ENCODE measurements at regions not wholly inside any gene's neighbourhood (a gene's known extent, or its start where the extent isn't known, plus 50 kb on each side); places are given as distances from the start of the nearest gene placed in this dataset.
"Not testable (repeated sequence)": the region's sequence is repeated elsewhere in the genome, so short reads cannot be mapped to it uniquely, and the experiment has no call there.

GRCh38 chr2:195115738-195116137 is 541.3 kb upstream of the SLC39A10 start:
- no peaks in the 10 kb centered on the region for H3K27me3 ChIP-seq (replicated peaks; ENCODE audit: control insufficient read depth, insufficient read depth, low read length, poor library complexity, severe bottlenecking)
- no peak for DNase-seq
- no peaks in the 10 kb centered on the region for H3K36me3 ChIP-seq (ENCODE audit: control insufficient read depth, insufficient read depth, low read length)
- H3K4me1 ChIP-seq (ENCODE audit: control insufficient read depth, insufficient read depth, low read length, poor library complexity, severe bottlenecking), result no peaks in the 10 kb centered on the region
- H3K4me3 ChIP-seq (ENCODE audit: insufficient read depth, low read depth, low read length, poor library complexity, severe bottlenecking), result no peak overlapping the region
- no peak overlapping the region for H3K27ac ChIP-seq (ENCODE audit: insufficient read depth, low read length, poor library complexity, severe bottlenecking)
- no peaks in the 10 kb centered on the region for H3K9me3 ChIP-seq (ENCODE audit: control insufficient read depth, low read length)

GRCh38 chr2:195108182-195108581 is 548.8 kb upstream of the SLC39A10 start:
- Histone ChIP-seq H3K4me1 (ENCODE audit: control insufficient read depth, insufficient read depth, low read length, poor library complexity, severe bottlenecking) (no peaks in the 10 kb centered on the region), H3K36me3 (ENCODE audit: control insufficient read depth, insufficient read depth, low read length) (no peaks in the 10 kb centered on the region), H3K27ac (ENCODE audit: insufficient read depth, low read length, poor library complexity, severe bottlenecking) (no peak overlapping the region), H3K27me3 (replicated peaks; ENCODE audit: control insufficient read depth, insufficient read depth, low read length, poor library complexity, severe bottlenecking) (no peaks in the 10 kb centered on the region), H3K9me3 (ENCODE audit: control insufficient read depth, low read length) (no peaks in the 10 kb centered on the region), H3K4me3 (ENCODE audit: insufficient read depth, low read depth, low read length, poor library complexity, severe bottlenecking) (no peak overlapping the region)
- no peak for DNase-seq

DNA sequence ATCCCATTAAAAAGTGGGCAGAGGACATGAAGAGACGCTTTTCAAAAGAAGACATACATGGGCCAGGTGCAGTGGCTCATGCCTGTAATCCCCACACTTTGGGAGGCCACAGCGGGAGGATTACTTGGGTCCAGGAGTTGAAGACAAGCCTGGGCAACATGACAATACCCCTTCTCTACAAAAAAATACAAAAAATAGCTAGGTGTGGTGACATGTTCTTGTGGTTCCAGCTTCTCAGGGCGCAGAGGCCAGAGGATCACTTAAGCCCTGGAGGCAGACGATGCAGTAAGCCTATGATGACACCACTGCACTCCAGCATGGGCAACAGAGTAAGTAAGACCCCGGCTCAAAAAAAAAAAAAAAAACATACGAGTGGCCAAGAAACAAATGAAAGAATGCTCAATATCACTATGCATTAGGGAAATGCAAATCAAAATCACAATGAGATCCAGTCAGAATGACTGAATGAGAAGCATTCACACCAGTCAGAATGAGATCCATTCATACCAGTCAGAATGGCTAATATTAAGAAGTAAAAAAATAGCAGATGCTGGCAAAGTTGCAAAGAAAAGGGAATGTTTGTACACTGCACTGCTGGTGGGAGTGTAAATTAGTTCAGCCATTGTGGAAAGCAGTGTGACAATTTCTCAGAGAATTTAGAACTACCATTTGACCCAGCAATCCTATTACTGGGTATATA is 550.2 kb upstream of the SLC39A10 start:
- Histone ChIP-seq H3K4me3 (ENCODE audit: insufficient read depth, low read depth, low read length, poor library complexity, severe bottlenecking) (no peak overlapping the region), H3K9me3 (ENCODE audit: control insufficient read depth, low read length) (no peaks in the 10 kb centered on the region), H3K4me1 (ENCODE audit: control insufficient read depth, insufficient read depth, low read length, poor library complexity, severe bottlenecking) (no peaks in the 10 kb centered on the region), H3K27ac (ENCODE audit: insufficient read depth, low read length, poor library complexity, severe bottlenecking) (no peak overlapping the region), H3K36me3 (ENCODE audit: control insufficient read depth, insufficient read depth, low read length) (no peaks in the 10 kb centered on the region), H3K27me3 (replicated peaks; ENCODE audit: control insufficient read depth, insufficient read depth, low read length, poor library complexity, severe bottlenecking) (no peaks in the 10 kb centered on the region)
- no peak for DNase-seq

DNA sequence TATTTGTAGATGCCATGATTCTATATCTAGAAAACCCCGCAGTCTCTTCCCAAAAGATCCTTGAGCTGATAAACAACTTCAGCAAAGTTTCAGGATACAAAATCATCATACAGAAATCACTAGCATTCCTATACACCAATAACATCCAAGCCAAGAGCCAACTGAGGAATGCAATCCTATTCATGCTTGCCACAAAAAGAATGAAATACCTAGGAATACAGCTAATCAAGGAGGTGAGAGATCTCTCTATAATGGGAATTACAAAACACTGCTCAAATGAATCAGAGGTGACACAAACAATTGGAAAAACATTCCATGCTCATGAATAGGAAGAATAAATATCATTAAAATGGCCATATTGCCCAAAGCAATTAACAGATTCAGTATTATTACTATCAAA is 551.4 kb upstream of the SLC39A10 start:
- no peaks in the 10 kb centered on the region for H3K27me3 ChIP-seq (replicated peaks; ENCODE audit: control insufficient read depth, insufficient read depth, low read length, poor library complexity, severe bottlenecking)
- no peak for DNase-seq
- no peak overlapping the region for H3K27ac ChIP-seq (ENCODE audit: insufficient read depth, low read length, poor library complexity, severe bottlenecking)
- no peaks in the 10 kb centered on the region for H3K9me3 ChIP-seq (ENCODE audit: control insufficient read depth, low read length)
- H3K4me3 ChIP-seq (ENCODE audit: insufficient read depth, low read depth, low read length, poor library complexity, severe bottlenecking), result no peak overlapping the region
- no peaks in the 10 kb centered on the region for H3K4me1 ChIP-seq (ENCODE audit: control insufficient read depth, insufficient read depth, low read length, poor library complexity, severe bottlenecking)
- H3K36me3 ChIP-seq (ENCODE audit: control insufficient read depth, insufficient read depth, low read length), result no peaks in the 10 kb centered on the region

DNA sequence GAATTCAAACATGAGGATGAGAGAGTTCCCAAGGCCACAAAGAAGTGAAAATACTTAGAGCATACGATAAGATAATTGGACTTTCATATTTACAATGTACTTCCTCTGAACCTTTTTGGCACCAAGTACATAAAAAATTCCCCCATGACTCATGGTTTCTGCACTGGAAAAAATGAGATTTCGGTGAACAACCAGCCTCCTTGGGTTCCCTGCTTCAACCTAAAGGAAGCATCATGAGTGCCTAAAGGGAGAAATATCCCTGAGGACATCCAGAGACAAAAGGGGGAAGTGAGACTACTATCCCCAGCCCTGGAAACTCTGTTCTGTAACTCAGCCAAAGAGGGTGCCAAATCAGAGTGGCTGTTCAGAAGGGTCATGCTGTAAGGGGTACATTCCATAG is 562.7 kb upstream of the SLC39A10 start:
- Histone ChIP-seq H3K9me3 (ENCODE audit: control insufficient read depth, low read length) (no peaks in the 10 kb centered on the region), H3K27ac (ENCODE audit: insufficient read depth, low read length, poor library complexity, severe bottlenecking) (no peak overlapping the region), H3K4me3 (ENCODE audit: insufficient read depth, low read depth, low read length, poor library complexity, severe bottlenecking) (no peak overlapping the region), H3K27me3 (replicated peaks; ENCODE audit: control insufficient read depth, insufficient read depth, low read length, poor library complexity, severe bottlenecking) (no peaks in the 10 kb centered on the region), H3K36me3 (ENCODE audit: control insufficient read depth, insufficient read depth, low read length) (no peaks in the 10 kb centered on the region), H3K4me1 (ENCODE audit: control insufficient read depth, insufficient read depth, low read length, poor library complexity, severe bottlenecking) (no peaks in the 10 kb centered on the region)
- no peak for DNase-seq

GRCh38 chr2:195092341-195092740 is 564.7 kb upstream of the SLC39A10 start:
- H3K36me3 ChIP-seq (ENCODE audit: control insufficient read depth, insufficient read depth, low read length), result no peaks in the 10 kb centered on the region
- DNase-seq, result no peak
- no peak overlapping the region for H3K4me3 ChIP-seq (ENCODE audit: insufficient read depth, low read depth, low read length, poor library complexity, severe bottlenecking)
- H3K27ac ChIP-seq (ENCODE audit: insufficient read depth, low read length, poor library complexity, severe bottlenecking), result no peak overlapping the region
- H3K27me3 ChIP-seq (replicated peaks; ENCODE audit: control insufficient read depth, insufficient read depth, low read length, poor library complexity, severe bottlenecking), result no peaks in the 10 kb centered on the region
- H3K9me3 ChIP-seq (ENCODE audit: control insufficient read depth, low read length), result no peaks in the 10 kb centered on the region
- no peaks in the 10 kb centered on the region for H3K4me1 ChIP-seq (ENCODE audit: control insufficient read depth, insufficient read depth, low read length, poor library complexity, severe bottlenecking)

DNA sequence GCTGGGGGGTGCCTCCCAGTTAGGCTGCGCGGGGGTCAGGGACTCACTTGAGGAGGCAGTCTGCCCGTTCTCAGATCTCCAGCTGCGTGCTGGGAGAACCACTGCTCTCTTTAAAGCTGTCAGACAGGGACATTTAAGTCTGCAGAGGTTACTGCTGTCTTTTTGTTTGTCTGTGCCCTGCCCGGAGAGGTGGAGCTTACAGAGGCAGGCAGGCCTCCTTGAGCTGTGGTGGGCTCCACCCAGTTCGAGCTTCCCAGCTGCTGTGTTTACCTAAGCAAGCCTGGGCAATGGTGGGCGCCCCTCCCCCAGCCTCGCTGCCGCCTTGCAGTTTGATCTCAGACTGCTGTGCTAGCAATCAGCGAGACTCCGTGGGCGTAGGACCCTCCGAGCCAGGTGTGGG is 584.2 kb upstream of the SLC39A10 start:
- H3K27ac ChIP-seq (ENCODE audit: insufficient read depth, low read length, poor library complexity, severe bottlenecking); H3K9me3 ChIP-seq (ENCODE audit: control insufficient read depth, low read length); DNase-seq; H3K27me3 ChIP-seq (replicated peaks; ENCODE audit: control insufficient read depth, insufficient read depth, low read length, poor library complexity, severe bottlenecking); H3K4me1 ChIP-seq (ENCODE audit: control insufficient read depth, insufficient read depth, low read length, poor library complexity, severe bottlenecking); H3K36me3 ChIP-seq (ENCODE audit: control insufficient read depth, insufficient read depth, low read length); H3K4me3 ChIP-seq (ENCODE audit: insufficient read depth, low read depth, low read length, poor library complexity, severe bottlenecking): not testable (repeated sequence)

GRCh38 chr2:195057001-195057400 is 600.0 kb upstream of the SLC39A10 start:
- Histone ChIP-seq H3K27ac (ENCODE audit: insufficient read depth, low read length, poor library complexity, severe bottlenecking) (no peak overlapping the region), H3K27me3 (replicated peaks; ENCODE audit: control insufficient read depth, insufficient read depth, low read length, poor library complexity, severe bottlenecking) (no peaks in the 10 kb centered on the region), H3K4me1 (ENCODE audit: control insufficient read depth, insufficient read depth, low read length, poor library complexity, severe bottlenecking) (no peaks in the 10 kb centered on the region), H3K9me3 (ENCODE audit: control insufficient read depth, low read length) (no peaks in the 10 kb centered on the region), H3K36me3 (ENCODE audit: control insufficient read depth, insufficient read depth, low read length) (no peaks in the 10 kb centered on the region), H3K4me3 (ENCODE audit: insufficient read depth, low read depth, low read length, poor library complexity, severe bottlenecking) (no peak overlapping the region)
- DNase-seq, result no peak

GRCh38 chr2:195055996-195056395 is 601.0 kb upstream of the SLC39A10 start:
- H3K4me1 ChIP-seq (ENCODE audit: control insufficient read depth, insufficient read depth, low read length, poor library complexity, severe bottlenecking), result no peaks in the 10 kb centered on the region
- H3K27me3 ChIP-seq (replicated peaks; ENCODE audit: control insufficient read depth, insufficient read depth, low read length, poor library complexity, severe bottlenecking), result no peaks in the 10 kb centered on the region
- no peak overlapping the region for H3K4me3 ChIP-seq (ENCODE audit: insufficient read depth, low read depth, low read length, poor library complexity, severe bottlenecking)
- H3K27ac ChIP-seq (ENCODE audit: insufficient read depth, low read length, poor library complexity, severe bottlenecking), result no peak overlapping the region
- H3K9me3 ChIP-seq (ENCODE audit: control insufficient read depth, low read length), result no peaks in the 10 kb centered on the region
- H3K36me3 ChIP-seq (ENCODE audit: control insufficient read depth, insufficient read depth, low read length), result no peaks in the 10 kb centered on the region
- DNase-seq, result no peak

DNA sequence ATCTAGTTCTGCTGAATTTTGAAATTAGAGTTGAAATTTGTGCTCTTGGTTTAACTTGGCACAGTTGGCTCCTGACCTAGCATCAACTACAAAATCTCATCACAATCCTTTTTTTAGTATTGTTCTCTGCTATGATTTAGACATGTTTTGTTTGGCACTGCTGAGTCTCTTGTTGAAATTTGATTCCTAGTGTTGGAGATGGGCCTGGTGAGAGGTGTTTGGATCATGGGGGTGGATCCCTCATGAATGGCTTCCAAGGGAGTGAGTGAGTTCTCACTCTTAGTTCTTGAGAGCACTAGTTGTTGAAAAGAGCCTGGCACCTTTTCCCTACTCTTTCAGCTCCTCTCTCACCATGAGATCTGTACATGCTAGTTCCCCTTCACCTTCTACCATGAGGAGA is 605.6 kb upstream of the SLC39A10 start:
- H3K9me3 ChIP-seq (ENCODE audit: control insufficient read depth, low read length), result no peaks in the 10 kb centered on the region
- no peaks in the 10 kb centered on the region for H3K4me1 ChIP-seq (ENCODE audit: control insufficient read depth, insufficient read depth, low read length, poor library complexity, severe bottlenecking)
- no peak for DNase-seq
- H3K27ac ChIP-seq (ENCODE audit: insufficient read depth, low read length, poor library complexity, severe bottlenecking), result no peak overlapping the region
- no peak overlapping the region for H3K4me3 ChIP-seq (ENCODE audit: insufficient read depth, low read depth, low read length, poor library complexity, severe bottlenecking)
- H3K36me3 ChIP-seq (ENCODE audit: control insufficient read depth, insufficient read depth, low read length), result no peaks in the 10 kb centered on the region
- no peaks in the 10 kb centered on the region for H3K27me3 ChIP-seq (replicated peaks; ENCODE audit: control insufficient read depth, insufficient read depth, low read length, poor library complexity, severe bottlenecking)
